GM20000 (cell line): ENCODE measurements at regions not wholly inside any gene's neighbourhood (a gene's known extent, or its start where the extent isn't known, plus 50 kb on each side); places are given as distances from the start of the nearest gene placed in this dataset.

ENCODE experiments used
- DNase-seq: peaks from one replicate; pipeline ENCODE4 v3.0.0; 2012; ENCODE audit warnings: low spot score
- TF ChIP-seq, protein P1 (sequence below): IDR thresholded peaks from 2 replicates; pipeline ENCODE4 v1.5.1; 2012; ENCODE audit warnings: mild to moderate bottlenecking, control low read depth; ENCODE audit errors: extremely low read depth, missing control alignments

DNA sequence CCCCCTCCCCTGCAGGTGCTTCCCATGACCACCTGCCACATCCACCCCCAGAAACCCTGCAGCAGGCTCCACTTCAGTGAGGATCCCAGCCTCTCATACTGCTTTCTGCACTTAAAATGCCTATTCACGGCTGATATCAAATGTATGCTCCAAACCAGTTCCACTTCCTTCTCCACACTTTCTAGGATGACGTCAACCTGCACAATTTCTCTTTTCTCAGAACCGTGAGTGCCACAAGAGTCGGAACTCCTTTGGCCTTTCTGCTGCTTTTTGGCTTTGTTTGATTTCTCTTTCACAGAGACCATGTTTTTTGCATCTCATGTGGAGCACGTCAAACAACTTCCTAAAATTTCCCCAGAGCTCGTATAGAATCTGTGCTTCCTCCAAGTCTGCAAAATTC lies 378.8 kb upstream of the TNRC6C start:
- TF ChIP-seq, protein P1, sequence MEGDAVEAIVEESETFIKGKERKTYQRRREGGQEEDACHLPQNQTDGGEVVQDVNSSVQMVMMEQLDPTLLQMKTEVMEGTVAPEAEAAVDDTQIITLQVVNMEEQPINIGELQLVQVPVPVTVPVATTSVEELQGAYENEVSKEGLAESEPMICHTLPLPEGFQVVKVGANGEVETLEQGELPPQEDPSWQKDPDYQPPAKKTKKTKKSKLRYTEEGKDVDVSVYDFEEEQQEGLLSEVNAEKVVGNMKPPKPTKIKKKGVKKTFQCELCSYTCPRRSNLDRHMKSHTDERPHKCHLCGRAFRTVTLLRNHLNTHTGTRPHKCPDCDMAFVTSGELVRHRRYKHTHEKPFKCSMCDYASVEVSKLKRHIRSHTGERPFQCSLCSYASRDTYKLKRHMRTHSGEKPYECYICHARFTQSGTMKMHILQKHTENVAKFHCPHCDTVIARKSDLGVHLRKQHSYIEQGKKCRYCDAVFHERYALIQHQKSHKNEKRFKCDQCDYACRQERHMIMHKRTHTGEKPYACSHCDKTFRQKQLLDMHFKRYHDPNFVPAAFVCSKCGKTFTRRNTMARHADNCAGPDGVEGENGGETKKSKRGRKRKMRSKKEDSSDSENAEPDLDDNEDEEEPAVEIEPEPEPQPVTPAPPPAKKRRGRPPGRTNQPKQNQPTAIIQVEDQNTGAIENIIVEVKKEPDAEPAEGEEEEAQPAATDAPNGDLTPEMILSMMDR, result no peak
- DNase-seq, result no peak

GRCh38 chr17:77580531-77581270 lies 377.8 kb upstream of the TNRC6C start:
- TF ChIP-seq, protein P1, result no peak
- no peak for DNase-seq

DNA sequence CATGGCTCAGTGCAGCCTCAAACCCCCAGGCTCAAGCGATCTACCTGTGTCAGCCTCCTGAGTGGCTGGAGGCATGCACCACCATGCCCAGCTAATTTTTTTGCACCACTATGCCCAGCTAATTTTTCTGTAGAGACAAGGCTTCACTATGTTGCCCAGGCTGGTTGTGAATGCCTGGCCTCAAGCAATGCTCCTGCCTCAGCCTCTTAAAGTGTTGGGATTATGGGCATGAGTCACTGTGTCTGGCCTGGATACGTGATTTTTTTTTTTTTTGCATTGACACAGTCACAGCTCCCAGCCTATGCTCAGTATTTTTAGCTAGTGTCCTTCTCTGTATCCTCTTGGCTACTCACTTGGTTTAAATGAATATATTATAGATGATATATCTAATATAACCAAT lies 377.0 kb upstream of the TNRC6C start:
- DNase-seq, result no peak
- TF ChIP-seq, protein P1, result no peak

DNA sequence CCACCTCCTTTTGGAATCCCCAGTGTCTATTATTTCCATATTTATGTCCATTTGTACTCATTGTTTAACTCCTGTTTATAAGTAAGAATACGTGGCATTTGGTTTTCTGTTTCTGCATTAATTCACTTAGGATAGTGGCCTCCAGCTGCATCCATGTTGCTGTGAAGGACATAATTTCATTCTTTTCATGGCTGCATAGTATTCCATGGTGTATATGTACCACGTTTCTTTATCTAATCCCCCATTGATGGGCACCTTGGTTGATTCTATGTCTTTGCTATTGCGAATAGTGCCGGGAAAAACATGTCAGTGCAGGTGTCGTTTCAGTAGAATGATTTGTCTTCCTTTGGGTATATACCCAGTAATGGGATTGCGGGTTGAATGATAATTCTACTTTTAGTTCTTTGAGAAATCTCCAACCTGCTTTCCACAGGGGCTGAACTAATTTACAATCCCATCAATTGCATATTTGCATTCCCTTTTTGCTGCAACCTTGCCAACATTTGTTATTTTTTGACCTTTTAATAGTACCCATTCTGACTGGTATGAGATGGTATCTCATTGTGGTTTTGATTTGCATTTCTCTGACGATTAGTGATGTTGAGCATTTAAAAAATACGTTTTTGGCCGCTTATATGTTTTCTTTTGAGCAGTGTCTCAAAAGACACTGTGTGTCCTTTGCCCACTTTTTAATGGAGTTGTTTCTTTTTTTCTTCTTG lies 373.2 kb upstream of the TNRC6C start:
- TF ChIP-seq, protein P1, result no peak

DNA sequence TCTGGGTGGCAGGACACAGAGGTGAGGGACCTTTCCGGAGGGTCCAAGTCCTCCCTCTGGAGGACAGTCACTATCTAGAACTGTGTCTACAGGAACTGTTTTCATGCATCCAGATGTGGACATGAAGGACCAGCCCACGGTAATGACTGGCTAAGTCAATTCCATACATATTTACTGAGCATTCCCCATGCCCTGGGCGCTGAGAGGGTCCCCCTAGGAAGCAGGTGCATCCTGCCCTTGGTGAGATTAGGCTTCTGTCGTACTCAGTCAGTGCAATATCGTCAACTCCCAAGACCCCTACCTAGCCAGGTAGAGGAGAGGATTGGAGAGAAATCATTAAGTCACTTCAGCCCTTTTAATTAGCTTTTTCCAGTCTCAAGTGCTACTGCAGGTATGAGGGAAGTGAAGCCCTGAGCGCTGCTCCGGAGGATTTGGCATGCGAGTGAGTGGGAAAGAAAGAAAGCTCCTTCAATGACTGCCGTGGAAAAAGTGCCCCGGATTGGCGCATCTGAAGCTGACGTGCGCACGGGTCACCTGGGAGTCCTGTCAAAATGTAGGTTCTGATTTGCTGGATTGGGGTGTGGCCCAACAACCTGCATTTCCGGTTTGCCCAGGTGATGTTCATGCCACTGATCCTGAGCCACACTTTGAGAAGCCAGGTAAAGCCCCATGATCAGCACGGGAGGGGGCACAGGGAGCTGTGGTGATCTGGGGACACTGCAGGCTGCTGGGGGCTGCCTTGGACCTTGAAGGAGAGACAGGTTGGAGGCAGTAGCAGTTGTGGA lies 367.4 kb upstream of the TNRC6C start:
- TF ChIP-seq, protein P1, result no peak
- no peak for DNase-seq

More for the DNA sequence above, 373.2 kb upstream of the TNRC6C start:
- DNase-seq, result no peak

- no peak for DNase-seq
- TF ChIP-seq, protein P1, result no peak
Observed at GRCh38 chr17:77592106-77592865, 366.2 kb upstream of the TNRC6C start.
